ENCODE measurements at regions not wholly inside any gene's neighbourhood (a gene's known extent, or its start where the extent isn't known, plus 50 kb on each side); places are given as distances from the start of the nearest gene placed in this dataset.
A peak's percentile ranks its signal among the peaks of the same experiment; 100 is the strongest.

DNA sequence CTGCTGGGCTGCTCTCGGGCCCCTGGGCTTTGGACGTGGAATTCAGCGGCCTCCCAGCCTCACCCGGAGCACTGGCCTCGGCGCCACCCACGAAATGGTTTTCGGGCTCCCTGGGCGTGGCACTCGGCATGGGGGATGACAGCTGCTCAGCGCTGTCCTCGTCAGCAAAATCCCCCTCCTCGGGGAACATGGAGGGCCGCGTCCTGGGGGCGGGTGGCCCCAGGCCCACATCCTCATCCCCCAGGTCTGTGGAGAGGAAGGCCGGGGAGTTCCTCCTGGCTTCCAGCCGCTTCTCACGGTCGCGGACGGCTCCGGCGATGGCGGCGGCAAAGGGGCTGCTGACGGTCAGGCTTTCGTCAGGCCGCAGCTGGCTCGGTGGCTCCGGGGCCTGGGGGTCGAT lies 88.4 kb downstream of the CTTN start:
- Mint-ChIP-seq H3K9me3 (peaks cover 9% of the 10 kb centered on the region), H3K36me3 (peaks cover 8% of the 10 kb centered on the region), H3K4me1 (peaks cover 20% of the 10 kb centered on the region), H3K27ac (no peak overlapping the region), H3K4me3 (no peak overlapping the region), H3K27me3 (ENCODE audit: insufficient read depth, low read depth) (peaks cover 8% of the 10 kb centered on the region)
- H3K27ac ChIP-seq = no peak overlapping the region
- H3K36me3 ChIP-seq = no peaks in the 10 kb centered on the region
- H3K9ac ChIP-seq = no peak overlapping the region
- peaks cover 4% of the 10 kb centered on the region for H3K9me3 ChIP-seq (ENCODE audit: low read depth)
- H4K20me1 ChIP-seq (ENCODE audit: low read depth) = no peaks in the 10 kb centered on the region
- no peak for TF ChIP-seq EZH2 (IDR thresholded peaks at IDR 0.05)
- TF ChIP-seq, protein P1, sequence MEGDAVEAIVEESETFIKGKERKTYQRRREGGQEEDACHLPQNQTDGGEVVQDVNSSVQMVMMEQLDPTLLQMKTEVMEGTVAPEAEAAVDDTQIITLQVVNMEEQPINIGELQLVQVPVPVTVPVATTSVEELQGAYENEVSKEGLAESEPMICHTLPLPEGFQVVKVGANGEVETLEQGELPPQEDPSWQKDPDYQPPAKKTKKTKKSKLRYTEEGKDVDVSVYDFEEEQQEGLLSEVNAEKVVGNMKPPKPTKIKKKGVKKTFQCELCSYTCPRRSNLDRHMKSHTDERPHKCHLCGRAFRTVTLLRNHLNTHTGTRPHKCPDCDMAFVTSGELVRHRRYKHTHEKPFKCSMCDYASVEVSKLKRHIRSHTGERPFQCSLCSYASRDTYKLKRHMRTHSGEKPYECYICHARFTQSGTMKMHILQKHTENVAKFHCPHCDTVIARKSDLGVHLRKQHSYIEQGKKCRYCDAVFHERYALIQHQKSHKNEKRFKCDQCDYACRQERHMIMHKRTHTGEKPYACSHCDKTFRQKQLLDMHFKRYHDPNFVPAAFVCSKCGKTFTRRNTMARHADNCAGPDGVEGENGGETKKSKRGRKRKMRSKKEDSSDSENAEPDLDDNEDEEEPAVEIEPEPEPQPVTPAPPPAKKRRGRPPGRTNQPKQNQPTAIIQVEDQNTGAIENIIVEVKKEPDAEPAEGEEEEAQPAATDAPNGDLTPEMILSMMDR (IDR thresholded peaks at IDR 0.05) = no peak
- TF ChIP-seq EZH2phosphoT487 (IDR thresholded peaks at IDR 0.05) = no peak
- H3F3A ChIP-seq (ENCODE audit: low read depth) = no peaks in the 10 kb centered on the region
- no peaks in the 10 kb centered on the region for H3K79me2 ChIP-seq (ENCODE audit: low read depth)
- no peak for DNase-seq (ENCODE audit: low spot score)
- no peaks in the 10 kb centered on the region for H3K4me1 ChIP-seq
- no peak overlapping the region for H3K4me2 ChIP-seq
- no peaks in the 10 kb centered on the region for H3K27me3 ChIP-seq
- no peak overlapping the region for H3K4me3 ChIP-seq
- no peak overlapping the region for H2AFZ ChIP-seq (replicated peaks)

DNA sequence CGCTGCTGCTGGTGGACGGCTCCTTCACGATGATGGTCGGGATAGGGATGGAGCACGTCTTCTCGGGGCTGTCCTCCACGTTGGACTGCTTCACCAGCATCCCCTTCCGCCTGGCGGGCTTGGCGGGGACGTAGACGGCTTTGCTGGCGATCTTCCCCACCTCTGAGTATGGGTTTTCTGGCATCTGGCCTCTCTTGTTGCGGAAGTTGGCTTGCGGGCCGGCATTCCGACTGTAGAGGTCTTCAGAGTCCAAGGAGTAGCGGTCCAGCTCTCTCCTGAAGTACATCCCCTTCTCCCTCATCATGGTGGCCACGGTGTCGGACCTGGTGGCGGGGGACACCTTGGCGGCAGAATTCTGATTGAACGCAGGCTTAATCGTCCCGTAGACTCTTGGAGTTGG lies 88.8 kb downstream of the CTTN start:
- no peaks in the 10 kb centered on the region for H3K27me3 ChIP-seq
- no peak overlapping the region for H3K9ac ChIP-seq
- Mint-ChIP-seq H3K9me3 (peaks cover 9% of the 10 kb centered on the region), H3K36me3 (peaks cover 8% of the 10 kb centered on the region), H3K27me3 (ENCODE audit: insufficient read depth, low read depth) (peaks cover 8% of the 10 kb centered on the region), H3K4me3 (no peak overlapping the region), H3K4me1 (peaks cover 16% of the 10 kb centered on the region), H3K27ac (peak overlapping the region; percentile 50)
- H3K4me1 ChIP-seq = no peaks in the 10 kb centered on the region
- H2AFZ ChIP-seq (replicated peaks) = no peak overlapping the region
- TF ChIP-seq, protein P1 (IDR thresholded peaks at IDR 0.05) = no peak
- TF ChIP-seq EZH2phosphoT487 (IDR thresholded peaks at IDR 0.05) (no peak), EZH2 (IDR thresholded peaks at IDR 0.05) (no peak)
- no peak for DNase-seq (ENCODE audit: low spot score)
- no peaks in the 10 kb centered on the region for H3F3A ChIP-seq (ENCODE audit: low read depth)
- no peak overlapping the region for H3K4me2 ChIP-seq
- no peaks in the 10 kb centered on the region for H3K79me2 ChIP-seq (ENCODE audit: low read depth)
- H3K27ac ChIP-seq = no peak overlapping the region
- H3K9me3 ChIP-seq (ENCODE audit: low read depth) = peaks cover 4% of the 10 kb centered on the region
- H3K36me3 ChIP-seq = no peaks in the 10 kb centered on the region
- no peaks in the 10 kb centered on the region for H4K20me1 ChIP-seq (ENCODE audit: low read depth)
- no peak overlapping the region for H3K4me3 ChIP-seq

DNA sequence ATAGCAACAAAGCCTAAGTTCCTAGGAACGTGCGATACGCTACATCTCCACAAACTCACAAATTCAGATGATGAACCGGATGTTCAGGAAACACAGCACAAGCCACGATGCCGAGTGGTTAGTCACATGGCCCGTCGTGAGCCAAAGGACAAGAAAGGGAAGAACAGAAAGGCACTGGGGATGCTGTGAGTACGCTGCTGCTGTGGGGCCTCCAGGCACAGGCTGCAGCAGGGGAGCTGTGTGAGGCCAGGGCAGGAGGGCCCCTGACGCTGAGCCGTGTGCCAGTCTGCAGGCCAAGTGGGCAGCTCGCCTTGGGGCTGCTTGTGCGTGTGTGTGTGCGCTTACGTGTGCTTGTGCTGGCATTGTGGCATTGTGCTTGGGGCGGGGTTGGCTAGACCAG lies 89.4 kb downstream of the CTTN start:
- H3K9ac ChIP-seq = no peak overlapping the region
- no peak for TF ChIP-seq EZH2phosphoT487 (IDR thresholded peaks at IDR 0.05)
- TF ChIP-seq, protein P1 (IDR thresholded peaks at IDR 0.05) = no peak
- no peak for TF ChIP-seq EZH2 (IDR thresholded peaks at IDR 0.05)
- Mint-ChIP-seq H3K27ac (peak overlapping the region; percentile 57), H3K27me3 (ENCODE audit: insufficient read depth, low read depth) (peaks cover 8% of the 10 kb centered on the region), H3K4me1 (peaks cover 14% of the 10 kb centered on the region), H3K9me3 (peaks cover 9% of the 10 kb centered on the region), H3K36me3 (peaks cover 8% of the 10 kb centered on the region), H3K4me3 (no peak overlapping the region)
- H3K4me1 ChIP-seq = no peaks in the 10 kb centered on the region
- H3K27me3 ChIP-seq = no peaks in the 10 kb centered on the region
- H3K4me3 ChIP-seq = no peak overlapping the region
- H3K4me2 ChIP-seq = no peak overlapping the region
- H3F3A ChIP-seq (ENCODE audit: low read depth) = no peaks in the 10 kb centered on the region
- H4K20me1 ChIP-seq (ENCODE audit: low read depth) = no peaks in the 10 kb centered on the region
- no peaks in the 10 kb centered on the region for H3K36me3 ChIP-seq
- DNase-seq (ENCODE audit: low spot score) = no peak
- H2AFZ ChIP-seq (replicated peaks) = no peak overlapping the region
- peaks cover 4% of the 10 kb centered on the region for H3K9me3 ChIP-seq (ENCODE audit: low read depth)
- H3K27ac ChIP-seq = no peak overlapping the region
- no peaks in the 10 kb centered on the region for H3K79me2 ChIP-seq (ENCODE audit: low read depth)

Data from neural progenitor cell (in vitro differentiated cells).